ENCODE measurements at regions not wholly inside any gene's neighbourhood (a gene's known extent, or its start where the extent isn't known, plus 50 kb on each side); places are given as distances from the start of the nearest gene placed in this dataset.

DNA sequence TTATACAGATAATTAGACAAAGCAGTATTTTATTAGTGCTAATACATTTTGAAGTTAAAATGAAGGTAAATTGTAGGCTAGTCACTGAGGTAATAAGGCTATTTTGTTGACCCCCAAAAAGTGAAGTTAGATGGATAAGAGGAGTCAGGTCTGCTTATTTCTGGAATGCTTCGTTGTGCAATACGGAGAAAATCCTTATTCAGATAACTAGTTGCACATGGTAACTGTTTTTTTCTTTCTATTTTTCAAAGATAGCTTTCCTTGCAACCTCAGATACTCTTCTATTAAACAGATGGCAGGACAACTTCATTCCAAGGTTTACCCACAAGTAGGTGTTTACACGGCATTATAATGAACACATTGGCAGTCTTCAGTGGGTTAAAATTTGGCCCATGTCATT is 101.1 kb downstream of the TMEM174 start:
- Mint-ChIP-seq H3K27me3 (peaks cover 19 to 26% of the 10 kb centered on the region in 2 donors), H3K27ac (no peak overlapping the region), H3K4me3 (no peak overlapping the region), H3K4me1 (no peaks in the 10 kb centered on the region), H3K36me3 (no peaks in the 10 kb centered on the region), H3K9me3 (no peaks in the 10 kb centered on the region)
- DNase-seq (no peak), ATAC-seq (replicated peaks) (no peak)

DNA sequence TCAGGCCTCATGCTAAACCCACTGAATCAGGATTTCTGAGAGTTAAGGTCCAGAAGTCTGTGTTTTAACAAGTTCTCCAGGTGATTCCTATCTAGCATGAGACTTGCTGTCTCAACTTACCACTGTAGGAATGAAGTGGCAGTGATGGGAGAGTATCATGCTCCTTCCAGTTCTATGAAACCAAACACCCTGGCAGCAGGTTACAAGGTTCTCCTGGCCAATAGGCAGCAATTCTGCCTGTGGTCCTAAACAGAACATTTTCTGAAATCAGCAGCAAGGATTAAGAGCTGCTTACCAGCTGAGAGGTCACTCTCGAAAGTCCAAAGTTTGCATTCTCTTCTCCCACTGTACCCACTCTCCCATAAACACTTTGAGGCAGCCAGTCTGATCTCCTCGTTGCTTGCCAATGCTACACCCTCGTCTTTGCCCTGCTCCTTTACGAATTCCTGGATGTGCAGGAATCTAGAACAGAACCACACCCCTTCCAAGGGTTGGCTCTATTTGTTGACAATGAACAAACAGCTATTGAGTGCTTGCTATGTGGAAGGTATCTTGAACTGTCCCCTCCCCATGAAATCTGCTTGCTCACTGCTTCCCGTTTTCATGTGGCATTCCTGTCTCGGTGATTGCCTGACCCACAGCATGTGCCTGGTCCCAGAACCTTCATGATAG is 100.5 kb downstream of the TMEM174 start:
- Mint-ChIP-seq H3K4me3 (no peak overlapping the region), H3K36me3 (no peaks in the 10 kb centered on the region), H3K27ac (no peak overlapping the region), H3K27me3 (peaks cover 18 to 23% of the 10 kb centered on the region in 2 donors), H3K9me3 (no peaks in the 10 kb centered on the region), H3K4me1 (no peaks in the 10 kb centered on the region)
- ATAC-seq (replicated peaks) (no peak), DNase-seq (no peak)

GRCh38 chr5:73272351-73272750 is 99.4 kb downstream of the TMEM174 start:
- Mint-ChIP-seq H3K36me3 (no peaks in the 10 kb centered on the region), H3K4me1 (no peaks in the 10 kb centered on the region), H3K27me3 (peaks cover 21 to 23% of the 10 kb centered on the region in 2 donors), H3K9me3 (no peaks in the 10 kb centered on the region), H3K27ac (no peak overlapping the region), H3K4me3 (no peak overlapping the region)
- DNase-seq (no peak), ATAC-seq (replicated peaks) (no peak)

DNA sequence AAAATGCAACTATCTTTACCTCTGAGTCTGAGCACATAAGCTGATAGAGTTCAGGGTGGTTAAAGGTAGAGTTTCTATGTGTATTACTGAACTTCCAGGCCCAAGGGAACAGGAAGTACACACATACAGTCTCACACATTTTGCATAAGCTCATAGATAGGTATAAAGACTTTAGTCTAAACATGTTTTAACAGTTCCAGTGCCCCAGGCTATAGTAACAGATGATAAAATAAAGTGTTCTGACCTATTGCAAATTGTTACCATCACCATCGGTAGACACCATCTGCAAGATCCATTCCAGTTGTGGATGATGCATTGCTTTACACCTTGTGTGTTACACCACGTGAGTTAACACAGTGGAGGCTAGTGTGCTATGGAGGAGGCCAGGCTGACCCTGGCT is 95.8 kb downstream of the TMEM174 start:
- no peak for ATAC-seq (replicated peaks)
- H3K27ac Mint-ChIP-seq = no peak overlapping the region
- no peaks in the 10 kb centered on the region for H3K36me3 Mint-ChIP-seq
- H3K9me3 Mint-ChIP-seq = no peaks in the 10 kb centered on the region
- peaks cover 19 to 24% of the 10 kb centered on the region in 2 donors for H3K27me3 Mint-ChIP-seq
- DNase-seq = no peak
- H3K4me1 Mint-ChIP-seq = no peaks in the 10 kb centered on the region
- H3K4me3 Mint-ChIP-seq = no peak overlapping the region

- H3K27me3 Mint-ChIP-seq = peaks cover 20 to 24% of the 10 kb centered on the region in 2 donors
- no peak for DNase-seq
- no peaks in the 10 kb centered on the region for H3K4me1 Mint-ChIP-seq
- H3K9me3 Mint-ChIP-seq = no peaks in the 10 kb centered on the region
- ATAC-seq (replicated peaks) = no peak
- no peaks in the 10 kb centered on the region for H3K36me3 Mint-ChIP-seq
- H3K27ac Mint-ChIP-seq = no peak overlapping the region
- no peak overlapping the region for H3K4me3 Mint-ChIP-seq
Observed at GRCh38 chr5:73267766-73268435, 94.9 kb downstream of the TMEM174 start.

DNA sequence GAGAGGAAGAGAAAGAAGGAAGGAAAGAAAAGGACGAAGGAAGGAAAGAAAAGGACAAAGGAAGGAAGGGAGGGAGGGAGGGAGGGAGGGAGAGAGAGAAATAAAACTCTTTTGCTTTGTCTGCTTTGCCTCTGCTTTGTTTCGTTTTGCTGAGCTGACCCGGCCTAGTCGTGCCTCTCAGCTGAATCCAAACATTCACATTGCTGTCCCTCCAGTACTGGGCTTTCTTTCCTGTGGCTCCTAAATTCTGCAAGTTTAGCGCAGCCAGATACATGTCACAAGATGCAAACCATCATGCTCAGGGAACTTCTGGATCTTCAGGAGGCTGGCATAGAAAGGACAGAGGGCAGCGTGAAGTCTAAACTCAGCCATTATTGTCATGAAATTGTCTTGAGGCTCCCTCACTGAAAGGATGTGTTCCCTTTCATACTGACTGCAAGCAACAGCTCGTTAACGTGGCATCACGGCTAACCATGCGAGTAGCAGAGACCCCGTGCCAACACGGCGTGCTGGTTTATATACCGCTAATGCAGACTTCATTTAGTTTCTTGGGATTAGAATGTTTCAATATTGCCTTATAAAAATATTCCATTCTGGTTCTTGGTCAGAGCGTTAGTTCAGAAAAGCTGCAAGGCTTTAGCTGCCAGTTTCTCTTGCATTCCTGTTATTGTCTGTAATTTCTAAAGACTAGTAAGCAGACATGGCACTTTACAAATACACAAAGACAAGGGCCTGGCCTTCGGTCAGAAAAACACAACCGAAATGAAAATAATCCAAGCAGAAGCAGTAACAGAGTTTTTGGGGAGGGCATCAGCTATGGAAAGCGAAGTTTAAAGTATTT is 94.2 kb downstream of the TMEM174 start:
- no peaks in the 10 kb centered on the region for H3K9me3 Mint-ChIP-seq
- ATAC-seq (replicated peaks) = no peak
- no peak overlapping the region for H3K4me3 Mint-ChIP-seq
- H3K36me3 Mint-ChIP-seq = no peaks in the 10 kb centered on the region
- H3K4me1 Mint-ChIP-seq = no peaks in the 10 kb centered on the region
- peaks cover 24 to 28% of the 10 kb centered on the region in 2 donors for H3K27me3 Mint-ChIP-seq
- DNase-seq = no peak
- no peak overlapping the region for H3K27ac Mint-ChIP-seq

DNA sequence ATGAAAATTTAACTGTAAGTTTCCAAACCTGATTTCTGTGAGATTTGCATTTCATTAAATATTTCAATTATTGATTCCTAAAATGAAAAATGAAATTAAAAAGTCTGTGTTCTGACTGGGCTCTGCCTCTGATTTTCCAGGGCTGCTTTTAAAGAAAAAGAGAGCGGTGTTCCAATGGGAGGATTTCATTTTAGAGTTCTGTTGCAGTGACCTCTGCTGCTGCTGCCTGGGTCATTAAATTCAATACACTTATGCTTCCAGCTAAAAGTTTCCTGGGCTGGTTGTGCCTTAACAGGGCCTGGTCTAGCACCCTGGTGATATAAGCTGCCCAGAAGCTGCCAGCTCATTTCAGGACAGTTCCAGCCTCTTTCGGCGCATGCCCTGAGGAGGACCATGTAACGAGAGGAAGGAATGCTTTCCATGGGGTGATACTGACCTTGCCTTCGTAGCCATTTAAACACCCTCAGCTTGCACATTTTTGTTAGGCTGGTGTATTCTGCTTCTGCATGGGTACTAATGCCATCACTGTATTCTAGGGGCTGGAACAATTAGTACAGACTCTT is 93.3 kb downstream of the TMEM174 start:
- Mint-ChIP-seq H3K27ac (no peak overlapping the region), H3K36me3 (no peaks in the 10 kb centered on the region), H3K27me3 (peaks cover 29 to 30% of the 10 kb centered on the region in 2 donors), H3K4me1 (no peaks in the 10 kb centered on the region), H3K9me3 (peaks cover 0 to 2% of the 10 kb centered on the region in 2 donors), H3K4me3 (no peak overlapping the region)
- DNase-seq (no peak), ATAC-seq (replicated peaks) (no peak)

DNA sequence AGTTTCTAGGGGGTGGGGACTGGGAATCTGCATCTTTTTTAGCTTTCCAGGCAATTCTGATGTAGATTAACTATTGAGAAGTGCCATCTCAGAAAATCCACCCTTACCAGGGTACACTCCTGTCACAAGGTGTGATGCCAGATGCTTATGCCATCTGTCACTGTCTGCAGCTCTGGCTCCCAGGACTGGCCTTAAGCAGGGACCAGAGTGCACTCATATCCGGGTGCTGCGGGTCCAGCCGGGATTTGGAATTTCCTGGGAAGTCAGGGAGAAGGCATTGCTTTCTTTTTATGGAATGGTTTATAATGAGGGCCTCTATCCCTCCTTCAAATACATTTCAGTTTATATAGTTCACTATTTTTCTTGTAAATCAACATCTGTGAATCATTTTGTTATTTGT is 92.6 kb downstream of the TMEM174 start:
- peaks cover 29 to 30% of the 10 kb centered on the region in 2 donors for H3K27me3 Mint-ChIP-seq

DNA sequence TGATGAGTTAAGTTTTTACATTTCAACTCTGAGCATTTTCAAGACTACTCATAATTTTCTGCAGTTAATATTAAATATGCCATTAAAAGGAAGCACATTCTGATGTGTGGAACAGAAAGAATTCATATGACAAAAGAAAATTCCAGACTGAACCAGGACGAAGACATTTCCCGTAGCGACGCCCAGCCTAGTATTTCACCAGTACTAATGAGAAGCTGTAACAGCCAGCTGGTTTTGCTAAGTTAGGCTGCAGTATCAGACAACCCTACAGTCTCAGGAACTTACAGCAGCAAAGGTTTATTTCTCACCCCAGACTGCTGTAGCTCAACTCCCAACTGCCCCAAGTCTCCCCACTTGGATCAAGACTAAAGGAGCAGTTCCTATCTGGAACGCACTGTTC is 91.6 kb downstream of the TMEM174 start:
- no peak overlapping the region for H3K27ac Mint-ChIP-seq
- DNase-seq (no peak), ATAC-seq (replicated peaks) (no peak)
- no peaks in the 10 kb centered on the region for H3K36me3 Mint-ChIP-seq
- H3K4me1 Mint-ChIP-seq = no peaks in the 10 kb centered on the region
- H3K4me3 Mint-ChIP-seq = no peak overlapping the region
- H3K9me3 Mint-ChIP-seq = peaks cover 0 to 2% of the 10 kb centered on the region in 2 donors
- H3K27me3 Mint-ChIP-seq = peaks cover 21 to 27% of the 10 kb centered on the region in 2 donors

More for the DNA sequence above, 92.6 kb downstream of the TMEM174 start:
- Mint-ChIP-seq H3K9me3 (peaks cover 0 to 2% of the 10 kb centered on the region in 2 donors), H3K4me3 (no peak overlapping the region), H3K27ac (no peak overlapping the region), H3K4me1 (no peaks in the 10 kb centered on the region), H3K36me3 (no peaks in the 10 kb centered on the region)
- ATAC-seq (replicated peaks) = no peak
- no peak for DNase-seq

- peaks cover 26 to 27% of the 10 kb centered on the region in 2 donors for H3K27me3 Mint-ChIP-seq
- peaks cover 0 to 2% of the 10 kb centered on the region in 2 donors for H3K9me3 Mint-ChIP-seq
Observed at GRCh38 chr5:73263001-73263710, 90.2 kb downstream of the TMEM174 start.

DNA sequence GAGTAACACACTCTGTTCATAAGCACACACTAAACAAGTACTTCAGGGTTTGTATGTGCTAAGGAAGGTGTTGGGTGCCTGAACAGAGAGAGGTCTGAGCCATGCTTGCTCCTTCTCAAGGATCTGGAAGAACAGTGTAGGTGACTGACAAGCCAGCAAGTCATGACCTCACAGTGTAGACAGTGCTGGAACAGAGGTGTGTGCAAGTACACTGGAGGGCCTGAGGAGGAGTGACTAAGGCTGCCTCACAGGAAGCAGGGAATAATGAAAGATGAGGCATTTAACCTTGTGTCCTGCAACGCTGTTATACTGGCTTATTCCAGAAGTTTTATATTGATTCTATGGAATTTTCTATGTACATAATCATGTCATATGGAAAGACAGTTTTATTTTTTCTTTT is 83.9 kb downstream of the TMEM174 start:
- peaks cover 0 to 6% of the 10 kb centered on the region in 2 donors for H3K9me3 Mint-ChIP-seq
- no peak overlapping the region for H3K4me3 Mint-ChIP-seq
- H3K36me3 Mint-ChIP-seq = no peaks in the 10 kb centered on the region
- no peak for DNase-seq
- no peak for ATAC-seq (replicated peaks)
- no peak overlapping the region for H3K27ac Mint-ChIP-seq
- H3K27me3 Mint-ChIP-seq = peaks cover 25 to 52% of the 10 kb centered on the region in 2 donors
- no peaks in the 10 kb centered on the region for H3K4me1 Mint-ChIP-seq

More at GRCh38 chr5:73263001-73263710, 90.2 kb downstream of the TMEM174 start:
- Mint-ChIP-seq H3K4me3 (no peak overlapping the region), H3K4me1 (no peaks in the 10 kb centered on the region), H3K27ac (no peak overlapping the region), H3K36me3 (no peaks in the 10 kb centered on the region)
- ATAC-seq (replicated peaks) = no peak
- DNase-seq = no peak

- no peak overlapping the region for H3K27ac Mint-ChIP-seq
- no peak for ATAC-seq (replicated peaks)
- no peaks in the 10 kb centered on the region for H3K4me1 Mint-ChIP-seq
- peaks cover 26 to 52% of the 10 kb centered on the region in 2 donors for H3K27me3 Mint-ChIP-seq
- no peak for DNase-seq
- no peaks in the 10 kb centered on the region for H3K36me3 Mint-ChIP-seq
- peaks cover 0 to 4% of the 10 kb centered on the region in 2 donors for H3K9me3 Mint-ChIP-seq
- no peak overlapping the region for H3K4me3 Mint-ChIP-seq
Observed at GRCh38 chr5:73256462-73256861, 83.5 kb downstream of the TMEM174 start.

DNA sequence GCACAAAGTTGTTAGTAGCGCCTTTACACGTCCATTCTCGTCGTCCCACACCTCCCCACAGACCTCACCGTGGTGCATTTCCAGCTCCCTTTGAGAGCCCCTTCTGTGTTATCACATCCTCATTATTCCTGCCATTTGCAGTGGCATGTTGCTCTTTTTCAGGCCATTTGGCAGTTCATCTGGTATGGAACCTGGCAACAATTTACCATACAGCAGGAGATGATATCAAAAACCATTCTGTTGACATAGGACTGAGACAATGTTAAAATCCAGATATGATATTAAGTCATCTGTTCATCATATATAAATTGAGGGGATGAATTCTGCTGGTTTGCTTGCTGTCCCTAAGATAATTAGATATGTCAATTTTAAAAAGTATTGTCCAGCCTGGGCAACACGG is 83.0 kb downstream of the TMEM174 start:
- ATAC-seq (replicated peaks) (no peak), DNase-seq (no peak)
- Mint-ChIP-seq H3K36me3 (no peaks in the 10 kb centered on the region), H3K27me3 (peaks cover 26 to 54% of the 10 kb centered on the region in 2 donors), H3K9me3 (peaks cover 0 to 4% of the 10 kb centered on the region in 2 donors), H3K4me3 (no peak overlapping the region), H3K4me1 (no peaks in the 10 kb centered on the region), H3K27ac (no peak overlapping the region)

GRCh38 chr5:73254642-73255041 is 81.6 kb downstream of the TMEM174 start:
- Mint-ChIP-seq H3K27me3 (peaks cover 32 to 47% of the 10 kb centered on the region in 2 donors), H3K27ac (no peak overlapping the region), H3K4me1 (no peaks in the 10 kb centered on the region), H3K9me3 (peaks cover 0 to 4% of the 10 kb centered on the region in 2 donors), H3K4me3 (no peak overlapping the region), H3K36me3 (no peaks in the 10 kb centered on the region)
- DNase-seq (no peak), ATAC-seq (replicated peaks) (no peak)
